Esophagus mucosa (tissue), 1 donor: ENCODE measurements at regions not wholly inside any gene's neighbourhood (a gene's known extent, or its start where the extent isn't known, plus 50 kb on each side); places are given as distances from the start of the nearest gene placed in this dataset.
A peak's percentile ranks its signal among the peaks of the same experiment; 100 is the strongest.

Experiments
- ATAC-seq: fragments of 200-7000 bp; cut with Tn5 transposase; one replicate; pipeline ENCODE4 v1.9.1; 2020
- donor health status: DM: yes; HTN: yes; CAD: no.

- no peak for ATAC-seq
These were observed 365.1 kb downstream of the FSCB start for GRCh38 chr14:44142006-44142405.

GRCh38 chr14:44135972-44136371, 371.1 kb downstream of the FSCB start:
- ATAC-seq, result no peak

GRCh38 chr14:44131861-44132260, 375.2 kb downstream of the FSCB start:
- ATAC-seq, result no peak

GRCh38 chr14:44113769-44114730, 393.0 kb downstream of the FSCB start:
- ATAC-seq, result no peak

GRCh38 chr14:44112774-44113460, 394.2 kb downstream of the FSCB start:
- ATAC-seq, result no peak

- ATAC-seq, result no peak
These were observed 398.0 kb downstream of the FSCB start for GRCh38 chr14:44109036-44109435.

- ATAC-seq, result peak; percentile 26
These were observed 398.5 kb downstream of the FSCB start for GRCh38 chr14:44108601-44109000.

- no peak for ATAC-seq
These were observed 399.9 kb downstream of the FSCB start for GRCh38 chr14:44107156-44107555.

GRCh38 chr14:44099743-44100488, 407.2 kb downstream of the FSCB start:
- no peak for ATAC-seq

- no peak for ATAC-seq
These were observed 425.9 kb downstream of the FSCB start for GRCh38 chr14:44081146-44081545.

- ATAC-seq, result no peak
These were observed 437.0 kb downstream of the FSCB start for GRCh38 chr14:44070046-44070445.

GRCh38 chr14:44053422-44053821, 453.7 kb downstream of the FSCB start:
- ATAC-seq, result no peak

- no peak for ATAC-seq
These were observed 465.4 kb downstream of the FSCB start for GRCh38 chr14:44041700-44042099.

- ATAC-seq, result no peak
These were observed 466.5 kb downstream of the FSCB start for GRCh38 chr14:44040561-44040960.

- no peak for ATAC-seq
These were observed 470.8 kb downstream of the FSCB start for GRCh38 chr14:44036248-44036647.

GRCh38 chr14:44035707-44036106, 471.4 kb downstream of the FSCB start:
- no peak for ATAC-seq

- ATAC-seq, result no peak
These were observed 476.2 kb downstream of the FSCB start for GRCh38 chr14:44030831-44031383.

- no peak for ATAC-seq
These were observed 477.1 kb downstream of the FSCB start for GRCh38 chr14:44029933-44030332.

- ATAC-seq, result no peak
These were observed 479.7 kb downstream of the FSCB start for GRCh38 chr14:44027397-44027796.

GRCh38 chr14:44010595-44010994, 496.5 kb downstream of the FSCB start:
- no peak for ATAC-seq

- ATAC-seq, result no peak
These were observed 497.0 kb downstream of the FSCB start for GRCh38 chr14:44010071-44010470.

GRCh38 chr14:44009642-44010041, 497.4 kb downstream of the FSCB start:
- ATAC-seq, result no peak

- no peak for ATAC-seq
These were observed 518.1 kb downstream of the FSCB start for GRCh38 chr14:43988989-43989388.
